SU-DHL-6 (cell line): ENCODE measurements at regions not wholly inside any gene's neighbourhood (a gene's known extent, or its start where the extent isn't known, plus 50 kb on each side); places are given as distances from the start of the nearest gene placed in this dataset.

Source experiments
- H2AFZ ChIP-seq: fragments of 200-600 bp; sonication (generic); 2 replicates; pipeline ENCODE4 v1.6.1; 2014; ENCODE audit warnings: low read depth, mild to moderate bottlenecking, moderate library complexity, mixed read lengths, antibody characterized with exemption, low read length; ENCODE audit not compliant: severe bottlenecking
- H3F3A ChIP-seq: fragments of 200-600 bp; shearing (Covaris generic); 2 replicates; pipeline ENCODE4 v1.6.0; 2016; ENCODE audit warnings: antibody characterized with exemption, mild to moderate bottlenecking; ENCODE audit not compliant: insufficient read depth
- H3K27ac ChIP-seq: fragments of 200-600 bp; sonication (generic); 2 replicates; pipeline ENCODE4 v1.5.1; 2016; ENCODE audit warnings: low read depth, mild to moderate bottlenecking, low read length, moderate library complexity, mixed read lengths
- H3K27me3 ChIP-seq: fragments of 200-600 bp; sonication (generic), shearing (Covaris generic); 2 replicates; pipeline ENCODE4 v1.6.0; 2014; ENCODE audit warnings: mild to moderate bottlenecking, low read length
- H3K36me3 ChIP-seq: fragments of 200-600 bp; sonication (generic); 2 replicates; pipeline ENCODE4 v1.6.1; 2014; ENCODE audit warnings: mild to moderate bottlenecking, low read length, mixed read lengths
- H3K4me2 ChIP-seq: fragments of 300-600, 200-600 bp; shearing (Covaris generic), sonication (generic); 2 replicates; pipeline ENCODE4 v1.6.0; 2014; ENCODE audit warnings: low read length, low read depth, mild to moderate bottlenecking; ENCODE audit not compliant: poor library complexity, severe bottlenecking
- H3K4me3 ChIP-seq: fragments of 200-600 bp; sonication (generic); 2 replicates; pipeline ENCODE4 v1.5.1; 2014; ENCODE audit warnings: antibody characterized with exemption, low read length, mild to moderate bottlenecking, mixed read lengths; ENCODE audit not compliant: insufficient read depth, poor library complexity, severe bottlenecking
- H3K79me2 ChIP-seq: fragments of 200-600 bp; sonication (generic); 2 replicates; pipeline ENCODE4 v1.6.1; 2014; ENCODE audit warnings: mild to moderate bottlenecking, low read length, moderate library complexity; ENCODE audit not compliant: insufficient read depth
- H3K9ac ChIP-seq: fragments of 200-600 bp; sonication (generic); 2 replicates; pipeline ENCODE4 v1.7.0; 2014; ENCODE audit warnings: mild to moderate bottlenecking, low read length
- H3K9me2 ChIP-seq: fragments of 200-600 bp; sonication (generic); replicated peaks from 2 replicates; pipeline ENCODE4 v1.6.1; 2014; ENCODE audit warnings: low read length; ENCODE audit not compliant: insufficient read depth
- H3K9me3 ChIP-seq: fragments of 200-600 bp; sonication (generic); 2 replicates; pipeline ENCODE4 v1.6.1; 2014; ENCODE audit warnings: low read length, mixed read lengths; ENCODE audit not compliant: insufficient read depth
- H4K20me1 ChIP-seq: fragments of 200-600 bp; sonication (generic); 2 replicates; pipeline ENCODE4 v1.6.1; 2014; ENCODE audit warnings: low read depth, mild to moderate bottlenecking, antibody characterized with exemption, low read length, moderate library complexity, mixed read lengths
- CTCF ChIP-seq: fragments of 200-600 bp; sonication (generic); IDR thresholded peaks from one replicate; pipeline ENCODE4 v1.5.1; 2017; ENCODE audit warnings: antibody characterized with exemption, mild to moderate bottlenecking, low read length, moderate library complexity; ENCODE audit not compliant: insufficient read depth, poor library complexity, severe bottlenecking
- EZH2phosphoT487 ChIP-seq: fragments of 200-600 bp; sonication (generic), shearing (Covaris generic); conservative IDR thresholded peaks from 2 replicates; pipeline ENCODE4 v1.6.1; 2018; ENCODE audit warnings: mild to moderate bottlenecking, antibody characterized with exemption, low read length, moderate library complexity, mixed read lengths

- Histone ChIP-seq H3F3A (no peaks in the 10 kb centered on the region), H3K4me3 (no peak overlapping the region), H4K20me1 (no peaks in the 10 kb centered on the region), H3K27ac (no peak overlapping the region), H3K79me2 (no peaks in the 10 kb centered on the region), H3K9ac (no peak overlapping the region), H3K27me3 (no peaks in the 10 kb centered on the region), H2AFZ (no peak overlapping the region), H3K4me2 (no peak overlapping the region), H3K9me3 (no peaks in the 10 kb centered on the region), H3K9me2 (no peaks in the 10 kb centered on the region), H3K36me3 (no peaks in the 10 kb centered on the region)
- no peak for TF ChIP-seq EZH2phosphoT487
- no peak for TF ChIP-seq CTCF
These were observed 586.5 kb downstream of the EPHA4 start for GRCh38 chr2:220985561-220985960.

- no peak overlapping the region for H3K9ac ChIP-seq
- H3K9me3 ChIP-seq, result no peaks in the 10 kb centered on the region
- H3K79me2 ChIP-seq, result no peaks in the 10 kb centered on the region
- no peak overlapping the region for H3K27ac ChIP-seq
- H3K4me3 ChIP-seq, result no peak overlapping the region
- H3K4me2 ChIP-seq, result no peak overlapping the region
- no peaks in the 10 kb centered on the region for H3K9me2 ChIP-seq
- H2AFZ ChIP-seq, result no peak overlapping the region
- no peaks in the 10 kb centered on the region for H3K36me3 ChIP-seq
- H3F3A ChIP-seq, result no peaks in the 10 kb centered on the region
- no peaks in the 10 kb centered on the region for H3K27me3 ChIP-seq
- TF ChIP-seq CTCF (no peak), EZH2phosphoT487 (no peak)
- no peaks in the 10 kb centered on the region for H4K20me1 ChIP-seq
These were observed 584.3 kb downstream of the EPHA4 start for GRCh38 chr2:220987839-220988238.

GRCh38 chr2:220991972-220992371 is 580.1 kb downstream of the EPHA4 start:
- H3F3A ChIP-seq, result no peaks in the 10 kb centered on the region
- TF ChIP-seq EZH2phosphoT487 (no peak), CTCF (no peak)
- no peaks in the 10 kb centered on the region for H3K27me3 ChIP-seq
- no peaks in the 10 kb centered on the region for H4K20me1 ChIP-seq
- no peaks in the 10 kb centered on the region for H3K36me3 ChIP-seq
- no peak overlapping the region for H3K4me2 ChIP-seq
- H3K9me3 ChIP-seq, result no peaks in the 10 kb centered on the region
- H3K79me2 ChIP-seq, result no peaks in the 10 kb centered on the region
- no peak overlapping the region for H3K27ac ChIP-seq
- H3K4me3 ChIP-seq, result no peak overlapping the region
- no peak overlapping the region for H3K9ac ChIP-seq
- H3K9me2 ChIP-seq, result no peaks in the 10 kb centered on the region
- no peak overlapping the region for H2AFZ ChIP-seq
